ENCODE measurements at regions not wholly inside any gene's neighbourhood (a gene's known extent, or its start where the extent isn't known, plus 50 kb on each side); places are given as distances from the start of the nearest gene placed in this dataset.

- ATAC-seq (peak in 1 of 4 donors; percentile 11), DNase-seq (peak in 1 of 6 donors; percentile 42), FAIRE-seq (no peak)
- Histone ChIP-seq H3K27ac (no peak overlapping the region), H3K4me1 (peaks cover 4 to 27% (median 20%) of the 10 kb centered on the region in 3 donors), H3K9me3 (no peaks in the 10 kb centered on the region), H3K36me3 (no peaks in the 10 kb centered on the region), H3K4me3 (no peak overlapping the region), H3K27me3 (peaks cover 0 to 18% (median 0%) of the 10 kb centered on the region in 4 donors)
- intact Hi-C loops (cut with DNase I), result no loop called here
- no peak for TF ChIP-seq CTCF (IDR thresholded peaks at IDR 0.05)
- 81 to 86% methylated on average over 8 of the region's 8 CpGs for WGBS, 2 donors
Measured at GRCh38 chr17:77382966-77383612, 242.3 kb downstream of the SEC14L1 start.

GRCh38 chr17:77383613-77384608, 243.1 kb downstream of the SEC14L1 start:
- 56 to 57% methylated on average over 29 of the region's 29 CpGs for WGBS, 2 donors
- no peak overlapping the region for H3K4me3 ChIP-seq
- peaks cover 0 to 23% (median 17%) of the 10 kb centered on the region in 3 donors for H3K4me1 ChIP-seq
- H3K9me3 ChIP-seq, result no peaks in the 10 kb centered on the region
- DNase-seq, result peak in 4 of 6 donors; percentile 55 to 84 (median 62)
- intact Hi-C loops (cut with DNase I), result no loop called here
- no peak for TF ChIP-seq CTCF (IDR thresholded peaks at IDR 0.05)
- ATAC-seq, result peak; percentile 26 to 73 (median 61)
- peak overlapping the region; percentile 3 to 55 (median 42) for H3K27ac ChIP-seq
- H3K27me3 ChIP-seq, result peaks cover 0 to 18% (median 0%) of the 10 kb centered on the region in 4 donors
- FAIRE-seq, result no peak
- no peaks in the 10 kb centered on the region for H3K36me3 ChIP-seq

GRCh38 chr17:77385750-77386501, 245.2 kb downstream of the SEC14L1 start:
- FAIRE-seq (no peak), ATAC-seq (peak in 1 of 4 donors; percentile 4), DNase-seq (no peak)
- WGBS, 2 donors, result 71 to 75% methylated on average over 16 of the region's 16 CpGs
- Histone ChIP-seq H3K9me3 (no peaks in the 10 kb centered on the region), H3K4me1 (peaks cover 0 to 32% (median 22%) of the 10 kb centered on the region in 3 donors), H3K27ac (no peak overlapping the region), H3K27me3 (peaks cover 0 to 18% (median 0%) of the 10 kb centered on the region in 4 donors), H3K4me3 (no peak overlapping the region), H3K36me3 (no peaks in the 10 kb centered on the region)
- intact Hi-C loops (cut with DNase I), result no loop called here
- no peak for TF ChIP-seq CTCF (IDR thresholded peaks at IDR 0.05)

GRCh38 chr17:77386502-77387192, 245.9 kb downstream of the SEC14L1 start:
- H3K36me3 ChIP-seq, result no peaks in the 10 kb centered on the region
- peaks cover 0 to 15% (median 0%) of the 10 kb centered on the region in 4 donors for H3K27me3 ChIP-seq
- H3K4me3 ChIP-seq, result no peak overlapping the region
- H3K4me1 ChIP-seq, result peaks cover 3 to 35% (median 27%) of the 10 kb centered on the region in 3 donors
- H3K27ac ChIP-seq, result peak overlapping the region in 1 of 4 donors; percentile 4
- intact Hi-C loops (cut with DNase I), result no loop called here
- ATAC-seq (no peak), DNase-seq (no peak), FAIRE-seq (no peak)
- no peak for TF ChIP-seq CTCF (IDR thresholded peaks at IDR 0.05)
- WGBS, 2 donors, result 88% methylated on average over 8 of the region's 8 CpGs
- H3K9me3 ChIP-seq, result no peaks in the 10 kb centered on the region

Measured in pancreas (tissue), 10 donors.